WTC11 (cell line): ENCODE measurements at regions not wholly inside any gene's neighbourhood (a gene's known extent, or its start where the extent isn't known, plus 50 kb on each side); places are given as distances from the start of the nearest gene placed in this dataset.

ENCODE experiments used
- ATF2 ChIP-seq: sonication (generic); formaldehyde crosslinking; IDR thresholded peaks from 2 replicates; pipeline ENCODE4 v1.8.1; 2022; ENCODE audit warnings: low read depth, missing genetic modification reagents, borderline replicate concordance
- CBFB ChIP-seq: sonication (generic); formaldehyde crosslinking; IDR thresholded peaks from 2 replicates; pipeline ENCODE4 v1.8.1; 2022; ENCODE audit warnings: mild to moderate bottlenecking, low read depth, missing genetic modification reagents
- ESRRA ChIP-seq: sonication (generic); formaldehyde crosslinking; IDR thresholded peaks from 2 replicates; pipeline ENCODE4 v1.8.1; 2022; ENCODE audit warnings: mild to moderate bottlenecking, missing genetic modification reagents, borderline replicate concordance
- FOXK1 ChIP-seq: sonication (generic); formaldehyde crosslinking; IDR thresholded peaks from 2 replicates; pipeline ENCODE4 v1.8.0; 2022; ENCODE audit warnings: mild to moderate bottlenecking, moderate library complexity, missing genetic modification reagents
- NFYB ChIP-seq: sonication (generic); formaldehyde crosslinking; conservative IDR thresholded peaks from 2 replicates; pipeline ENCODE4 v1.8.0; 2022; ENCODE audit warnings: low read depth, missing genetic modification reagents
- TF ChIP-seq, protein P1 (sequence below): fragments of 200-600 bp; IDR thresholded peaks from 2 replicates; pipeline ENCODE4 v1.8.0; 2022; ENCODE audit warnings: antibody characterized with exemption
- TF ChIP-seq, protein P2 (sequence below): sonication (generic); formaldehyde crosslinking; IDR thresholded peaks from 2 replicates; pipeline ENCODE4 v1.8.0; 2022; ENCODE audit warnings: mild to moderate bottlenecking, missing genetic modification reagents

DNA sequence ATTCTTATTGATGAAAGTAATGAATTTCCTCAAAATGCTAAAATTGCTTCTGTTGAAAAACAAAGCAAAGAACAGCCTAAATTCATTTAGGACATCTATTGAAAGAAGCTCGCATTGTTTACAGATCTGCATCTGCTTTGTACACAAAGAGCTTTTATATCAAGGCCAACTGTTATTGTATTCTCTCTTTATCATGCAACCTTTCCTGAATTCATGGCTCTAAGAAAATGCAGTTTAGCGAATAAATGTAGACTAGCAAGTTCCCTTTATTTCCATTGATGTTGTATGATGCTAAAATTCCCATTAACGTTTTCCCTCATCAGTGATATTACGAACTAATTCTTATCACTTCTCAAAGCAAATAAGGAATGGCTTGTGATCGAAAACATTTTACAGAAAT, 446.3 kb downstream of the MID1IP1 start:
- TF ChIP-seq NFYB (CRISPR knock-in tag): no peak
- TF ChIP-seq CBFB: no peak
- TF ChIP-seq FOXK1: no peak
- TF ChIP-seq, protein P1, sequence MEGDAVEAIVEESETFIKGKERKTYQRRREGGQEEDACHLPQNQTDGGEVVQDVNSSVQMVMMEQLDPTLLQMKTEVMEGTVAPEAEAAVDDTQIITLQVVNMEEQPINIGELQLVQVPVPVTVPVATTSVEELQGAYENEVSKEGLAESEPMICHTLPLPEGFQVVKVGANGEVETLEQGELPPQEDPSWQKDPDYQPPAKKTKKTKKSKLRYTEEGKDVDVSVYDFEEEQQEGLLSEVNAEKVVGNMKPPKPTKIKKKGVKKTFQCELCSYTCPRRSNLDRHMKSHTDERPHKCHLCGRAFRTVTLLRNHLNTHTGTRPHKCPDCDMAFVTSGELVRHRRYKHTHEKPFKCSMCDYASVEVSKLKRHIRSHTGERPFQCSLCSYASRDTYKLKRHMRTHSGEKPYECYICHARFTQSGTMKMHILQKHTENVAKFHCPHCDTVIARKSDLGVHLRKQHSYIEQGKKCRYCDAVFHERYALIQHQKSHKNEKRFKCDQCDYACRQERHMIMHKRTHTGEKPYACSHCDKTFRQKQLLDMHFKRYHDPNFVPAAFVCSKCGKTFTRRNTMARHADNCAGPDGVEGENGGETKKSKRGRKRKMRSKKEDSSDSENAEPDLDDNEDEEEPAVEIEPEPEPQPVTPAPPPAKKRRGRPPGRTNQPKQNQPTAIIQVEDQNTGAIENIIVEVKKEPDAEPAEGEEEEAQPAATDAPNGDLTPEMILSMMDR: no peak
- TF ChIP-seq, protein P2, sequence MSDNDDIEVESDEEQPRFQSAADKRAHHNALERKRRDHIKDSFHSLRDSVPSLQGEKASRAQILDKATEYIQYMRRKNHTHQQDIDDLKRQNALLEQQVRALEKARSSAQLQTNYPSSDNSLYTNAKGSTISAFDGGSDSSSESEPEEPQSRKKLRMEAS: no peak
- no peak for TF ChIP-seq ESRRA (CRISPR knock-in tag)
- no peak for TF ChIP-seq ATF2 (CRISPR knock-in tag)
